Activated naive CD4-positive, alpha-beta T cell (primary cell): ENCODE measurements at regions not wholly inside any gene's neighbourhood (a gene's known extent, or its start where the extent isn't known, plus 50 kb on each side); places are given as distances from the start of the nearest gene placed in this dataset.

Source experiments
- DNase-seq, 4 experiments: peaks; one replicate each; lab custom pipeline; 2025; lab: John Stamatoyannopoulos, UW

GRCh38 chr6:20313051-20313450 is 88.6 kb upstream of the E2F3 start:
- DNase-seq, result no peak

DNA sequence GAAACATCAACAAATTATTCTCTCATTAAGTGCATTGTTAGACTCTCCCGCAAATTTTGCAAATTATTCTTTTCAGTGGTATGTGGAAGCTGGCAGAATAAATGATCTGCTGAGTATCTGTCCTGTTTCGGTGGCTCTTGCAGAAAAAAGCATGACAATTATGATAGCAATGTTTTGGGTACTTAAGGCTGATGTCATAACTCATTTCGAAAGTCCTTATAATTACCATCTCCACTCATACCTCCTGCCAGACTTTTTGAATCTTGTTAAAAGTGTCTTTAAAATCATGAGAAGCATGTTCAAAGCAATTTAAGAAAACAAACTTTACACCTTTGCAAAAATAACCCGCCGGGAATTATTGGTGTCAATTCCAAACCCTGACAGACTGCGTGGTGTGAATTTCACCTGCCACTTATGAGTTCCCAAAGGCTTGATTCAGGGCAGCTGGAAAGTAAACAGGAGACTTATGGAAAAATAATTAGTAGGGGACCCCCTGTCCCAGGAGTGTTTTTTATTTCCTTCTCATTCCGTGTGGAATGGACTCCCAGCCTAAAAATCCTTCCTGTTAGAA is 87.6 kb upstream of the E2F3 start:
- DNase-seq, result no peak

GRCh38 chr6:20314866-20315845 is 86.5 kb upstream of the E2F3 start:
- DNase-seq, result no peak

- DNase-seq, result no peak
These were observed 84.2 kb upstream of the E2F3 start for GRCh38 chr6:20317430-20317829.

DNA sequence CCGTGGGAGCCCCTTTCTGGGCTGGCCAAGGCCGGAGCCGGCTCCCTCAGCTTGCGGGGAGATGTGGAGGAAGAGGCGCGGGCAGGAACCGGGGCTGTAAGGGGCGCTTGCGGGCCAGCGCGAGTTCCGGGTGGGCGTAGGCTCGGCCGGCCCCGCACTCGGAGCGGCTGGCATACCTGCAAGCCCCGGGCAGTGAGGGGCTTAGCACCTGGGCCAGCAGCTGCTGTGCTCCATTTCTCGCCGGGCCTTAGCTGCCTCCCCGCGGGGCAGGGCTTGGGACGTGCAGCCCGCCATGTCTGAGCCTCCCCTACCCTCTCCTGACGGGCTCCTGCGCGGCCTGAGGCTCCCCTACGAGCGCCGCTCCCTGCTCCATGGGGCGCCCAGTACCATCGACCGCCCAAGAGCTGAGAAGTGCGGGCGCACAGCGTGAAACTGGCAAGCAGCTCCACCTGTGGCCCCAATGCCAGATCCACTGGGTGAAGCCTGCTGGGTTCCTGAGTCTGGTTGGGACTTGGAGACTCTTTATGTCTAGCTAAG is 82.8 kb upstream of the E2F3 start:
- no peak for DNase-seq

GRCh38 chr6:20319520-20320357 is 81.9 kb upstream of the E2F3 start:
- DNase-seq, result peak in 3 of 4 experiments; percentile 23 to 62 (median 54)

GRCh38 chr6:20325641-20326421 is 75.8 kb upstream of the E2F3 start:
- DNase-seq, result no peak

GRCh38 chr6:20326422-20326728 is 75.3 kb upstream of the E2F3 start:
- DNase-seq, result no peak

DNA sequence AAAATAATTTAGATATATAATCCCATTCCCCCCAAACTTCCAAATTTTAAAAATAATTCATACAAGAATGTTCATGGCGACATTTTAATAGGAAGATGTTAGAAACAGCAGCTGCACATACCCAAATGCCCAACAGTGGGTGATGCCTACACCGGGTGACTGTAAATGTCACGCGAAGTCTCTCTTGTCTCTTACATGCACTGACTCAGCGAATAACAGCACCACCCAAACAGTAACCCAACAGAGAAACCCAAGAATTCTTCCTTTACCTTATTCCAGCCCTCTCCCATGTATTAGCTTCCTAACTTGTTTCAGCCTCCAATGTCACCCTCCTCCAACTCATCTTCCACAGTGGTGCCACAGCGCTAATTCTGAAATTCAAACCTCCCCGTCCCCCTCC is 74.5 kb upstream of the E2F3 start:
- DNase-seq, result no peak

DNA sequence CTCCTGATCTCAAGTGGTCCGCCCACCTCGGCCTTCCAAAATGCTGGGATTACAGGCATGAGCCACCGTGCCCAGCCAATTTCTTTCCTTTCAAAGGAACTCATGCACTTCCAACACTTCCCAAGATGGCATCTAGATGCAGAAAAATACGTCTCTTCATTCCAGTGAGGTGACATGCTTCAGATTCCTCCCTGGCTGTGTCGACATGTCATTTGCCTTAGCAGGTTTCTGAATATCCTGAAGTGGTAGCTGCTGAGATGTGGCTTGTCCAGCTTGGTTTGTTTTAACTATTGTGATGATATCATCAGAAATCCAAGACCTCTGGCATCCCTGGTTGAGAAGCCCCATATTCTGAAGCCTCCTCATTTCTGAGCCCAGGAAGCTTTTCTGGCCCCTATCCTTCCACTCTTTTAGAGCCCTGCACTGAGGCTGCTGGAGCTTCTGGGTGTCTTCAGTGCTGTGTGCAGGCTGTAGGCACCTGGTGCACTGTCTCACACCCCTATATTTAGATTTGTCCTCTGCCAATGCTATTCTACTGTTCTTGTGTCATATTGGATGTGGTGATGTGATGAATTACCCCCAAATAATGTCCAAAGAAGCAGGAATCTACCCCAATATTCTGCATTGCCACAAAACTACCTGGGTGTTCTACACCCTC is 73.3 kb upstream of the E2F3 start:
- DNase-seq, result no peak

DNA sequence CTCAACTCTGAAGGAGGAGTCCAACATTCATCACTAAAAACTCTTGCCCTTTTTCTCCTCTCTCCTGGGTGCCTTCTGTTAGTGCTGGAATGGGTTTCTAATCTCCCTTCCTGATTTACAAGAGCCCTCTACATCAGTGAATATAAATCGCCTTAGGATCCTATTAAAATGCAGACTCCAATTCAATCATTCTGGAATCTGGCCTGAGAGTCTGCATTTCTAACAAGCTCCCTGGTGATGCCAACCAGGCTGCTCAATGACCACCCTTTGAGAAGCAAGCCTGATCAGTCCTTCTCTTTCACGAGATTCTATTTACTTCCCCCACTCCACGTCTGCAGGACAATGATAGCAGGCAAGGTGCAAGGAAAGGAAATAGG is 72.8 kb upstream of the E2F3 start:
- no peak for DNase-seq

DNA sequence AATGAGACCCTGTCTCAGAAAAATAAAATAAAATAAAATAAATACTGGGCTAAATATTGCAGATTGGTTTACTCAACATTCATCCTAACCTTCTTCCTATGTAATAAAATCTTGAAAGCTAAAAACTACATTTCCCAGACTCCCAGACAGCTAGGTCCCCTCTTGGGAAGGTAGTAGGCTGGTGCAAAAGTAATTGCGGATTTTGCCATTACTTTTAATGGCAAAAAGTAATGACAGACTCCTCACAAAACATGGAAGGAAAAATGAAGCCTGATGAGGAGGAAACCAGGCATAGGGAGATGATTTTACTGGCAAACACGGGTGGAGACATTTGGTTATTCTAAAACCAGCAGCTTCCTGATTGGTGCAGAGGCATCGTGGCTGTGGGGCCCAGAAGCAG is 70.6 kb upstream of the E2F3 start:
- no peak for DNase-seq

- DNase-seq, result no peak
These were observed 70.1 kb upstream of the E2F3 start for GRCh38 chr6:20331625-20332024.

- DNase-seq, result no peak
These were observed 69.2 kb upstream of the E2F3 start for GRCh38 chr6:20332441-20333006.

DNA sequence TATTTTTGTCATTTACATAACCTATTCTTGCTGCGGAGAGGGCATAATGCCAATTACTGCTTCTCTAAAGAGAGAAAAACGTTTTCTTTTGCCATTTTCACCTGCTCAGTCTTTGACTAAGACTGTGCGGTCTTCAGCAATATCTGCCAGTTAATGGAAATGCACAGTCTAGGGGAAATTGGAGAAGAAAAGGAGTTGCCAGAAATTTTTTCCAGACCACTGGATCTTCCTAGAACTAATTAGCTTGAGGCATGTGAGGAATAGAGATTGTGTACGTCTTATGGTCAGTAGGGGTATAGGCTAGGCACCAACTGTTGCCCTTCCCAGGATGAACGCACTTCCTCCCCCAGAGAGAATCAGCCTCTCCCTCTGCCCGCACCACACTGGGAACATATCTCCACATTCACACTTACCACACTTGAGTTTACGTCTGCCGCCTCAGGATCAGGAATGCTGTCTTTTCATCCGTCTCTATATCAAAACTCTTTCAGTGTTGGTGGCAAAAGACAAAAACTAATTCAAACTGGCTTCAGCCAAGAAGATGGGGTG is 67.9 kb upstream of the E2F3 start:
- DNase-seq, result no peak

GRCh38 chr6:20334334-20334733 is 67.3 kb upstream of the E2F3 start:
- DNase-seq, result no peak

GRCh38 chr6:20334962-20335361 is 66.7 kb upstream of the E2F3 start:
- DNase-seq, result no peak

DNA sequence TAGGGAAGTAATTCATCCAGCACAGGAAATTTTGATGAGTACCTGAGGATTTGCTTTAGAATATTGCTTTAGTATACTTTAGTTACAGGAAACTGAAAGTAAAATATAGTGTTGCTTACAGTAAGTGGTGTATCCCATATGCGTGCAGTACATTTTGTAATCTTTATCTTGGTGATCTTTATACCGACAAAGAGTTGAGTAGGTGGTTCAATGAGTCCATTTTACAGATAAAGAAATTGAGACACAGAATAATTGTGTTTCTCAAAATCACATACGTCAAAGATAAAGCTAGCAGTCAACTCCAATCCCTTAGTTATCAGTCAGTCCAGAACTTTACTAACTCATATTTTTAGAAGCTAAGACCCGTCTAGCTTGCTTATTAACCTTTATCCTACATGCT is 65.8 kb upstream of the E2F3 start:
- DNase-seq, result no peak

DNA sequence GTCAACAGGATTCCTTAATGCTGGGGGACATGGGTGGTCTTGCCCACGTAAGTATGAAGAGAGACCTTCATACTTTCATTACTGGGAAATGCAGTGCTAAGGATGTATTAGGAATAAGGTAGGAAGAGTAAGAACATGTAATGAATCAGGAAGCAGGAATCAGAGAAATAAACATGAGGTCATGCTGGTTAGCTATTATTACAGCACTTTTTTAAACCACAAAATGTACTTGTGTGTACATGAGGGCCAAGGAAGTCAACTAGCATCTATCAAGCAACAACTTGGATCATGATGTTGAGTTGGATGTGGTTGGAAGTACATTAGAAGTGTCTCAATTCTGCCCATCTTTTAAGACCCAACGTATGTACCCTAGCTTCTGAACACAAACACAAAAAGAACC is 63.5 kb upstream of the E2F3 start:
- no peak for DNase-seq

- no peak for DNase-seq
These were observed 61.4 kb upstream of the E2F3 start for GRCh38 chr6:20340068-20340848.
